ENCODE measurements at regions not wholly inside any gene's neighbourhood (a gene's known extent, or its start where the extent isn't known, plus 50 kb on each side); places are given as distances from the start of the nearest gene placed in this dataset.

DNA sequence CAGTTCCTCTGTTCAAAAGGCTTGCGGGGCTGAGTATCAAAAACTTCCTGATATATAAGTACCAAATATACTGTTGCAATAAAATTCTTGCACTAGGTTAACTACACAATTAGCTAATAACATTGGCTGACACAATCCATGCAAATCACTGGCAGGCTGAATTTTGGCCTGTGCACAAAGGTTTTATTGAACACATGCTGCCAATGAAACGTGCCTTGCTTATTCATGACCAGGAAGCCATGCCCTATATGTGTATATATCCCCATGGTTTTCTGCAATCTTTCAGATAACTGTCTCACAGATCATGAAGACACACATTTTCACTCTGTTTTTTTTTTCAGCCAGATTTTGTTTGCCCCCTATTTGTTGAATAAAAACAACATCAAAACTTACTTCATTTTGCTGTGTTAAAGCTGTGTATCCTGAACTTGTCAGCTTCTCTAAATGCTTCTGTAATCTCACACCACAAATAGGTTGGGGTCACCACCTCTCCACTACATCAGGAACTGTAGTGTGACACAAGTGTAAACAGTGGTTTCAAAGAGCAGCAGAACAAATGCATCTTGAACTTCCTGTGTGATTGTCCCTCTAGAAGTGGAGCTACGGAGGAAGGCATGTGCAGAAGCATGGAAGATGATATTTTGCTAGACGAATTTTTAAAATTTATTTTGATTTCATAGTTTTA, 920.7 kb upstream of the NR2F2 start:
- Mint-ChIP-seq H3K27ac (no peak overlapping the region), H3K27me3 (peaks cover 2 to 38% (median 4%) of the 10 kb centered on the region in 5 donors), H3K4me3 (no peak overlapping the region), H3K36me3 (no peaks in the 10 kb centered on the region), H3K4me1 (peaks cover 0 to 5% (median 2%) of the 10 kb centered on the region in 4 donors), H3K9me3 (no peaks in the 10 kb centered on the region)
- POLR2A ChIA-PET, result no interaction called here
- no peak for ATAC-seq
- peak in 1 of 10 donors; percentile 3 for DNase-seq

DNA sequence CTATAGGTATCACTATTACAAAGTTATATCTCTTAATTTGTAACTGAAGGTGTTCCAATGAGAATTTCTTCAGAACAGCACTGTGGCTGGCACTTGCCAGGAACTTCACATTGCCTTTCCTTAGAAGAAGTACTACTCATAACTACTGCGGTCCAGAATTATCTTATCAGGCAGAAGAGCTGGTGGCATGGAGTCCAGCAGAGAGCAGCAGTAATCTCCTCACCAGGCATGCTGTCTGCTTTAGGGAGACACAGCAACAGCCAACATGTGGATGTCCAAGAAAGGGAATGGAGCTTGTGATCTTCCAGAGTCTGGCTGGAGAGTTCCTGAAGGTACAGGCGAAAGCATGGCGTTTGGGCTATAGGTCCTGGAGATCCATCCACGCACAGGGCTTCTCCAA, 919.7 kb upstream of the NR2F2 start:
- POLR2A ChIA-PET, result no interaction called here
- no peak for ATAC-seq
- no peak for DNase-seq
- Mint-ChIP-seq H3K36me3 (no peaks in the 10 kb centered on the region), H3K9me3 (no peaks in the 10 kb centered on the region), H3K27ac (no peak overlapping the region), H3K4me1 (peaks cover 0 to 5% (median 2%) of the 10 kb centered on the region in 4 donors), H3K4me3 (no peak overlapping the region), H3K27me3 (peaks cover 0 to 38% (median 4%) of the 10 kb centered on the region in 5 donors)

DNA sequence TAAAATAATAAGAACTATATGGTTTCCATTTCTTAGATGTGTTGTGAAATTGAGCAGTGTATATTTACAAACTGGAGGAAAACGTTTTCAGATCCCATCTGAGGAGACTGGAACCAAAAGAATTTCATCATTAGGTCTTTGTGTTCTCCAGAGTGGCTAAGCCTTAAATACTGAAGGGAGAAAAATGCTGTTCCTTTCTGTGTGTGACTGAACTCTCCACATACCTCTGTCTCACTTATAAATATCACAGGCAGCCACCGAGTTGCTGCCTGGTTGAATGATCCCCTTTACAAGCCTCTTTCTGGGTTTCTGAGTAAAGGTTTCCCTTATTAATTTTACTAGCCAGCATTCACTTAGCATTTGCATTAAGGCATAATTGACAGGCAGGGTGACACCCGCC, 913.9 kb upstream of the NR2F2 start:
- Mint-ChIP-seq H3K36me3 (peaks cover 0 to 9% (median 7%) of the 10 kb centered on the region in 3 donors), H3K27ac (no peak overlapping the region), H3K4me1 (no peaks in the 10 kb centered on the region), H3K9me3 (peaks cover 0 to 18% (median 6%) of the 10 kb centered on the region in 9 donors), H3K4me3 (no peak overlapping the region), H3K27me3 (peaks cover 2 to 46% (median 7%) of the 10 kb centered on the region in 5 donors)
- ATAC-seq, result no peak
- POLR2A ChIA-PET, result no interaction called here
- no peak for DNase-seq

DNA sequence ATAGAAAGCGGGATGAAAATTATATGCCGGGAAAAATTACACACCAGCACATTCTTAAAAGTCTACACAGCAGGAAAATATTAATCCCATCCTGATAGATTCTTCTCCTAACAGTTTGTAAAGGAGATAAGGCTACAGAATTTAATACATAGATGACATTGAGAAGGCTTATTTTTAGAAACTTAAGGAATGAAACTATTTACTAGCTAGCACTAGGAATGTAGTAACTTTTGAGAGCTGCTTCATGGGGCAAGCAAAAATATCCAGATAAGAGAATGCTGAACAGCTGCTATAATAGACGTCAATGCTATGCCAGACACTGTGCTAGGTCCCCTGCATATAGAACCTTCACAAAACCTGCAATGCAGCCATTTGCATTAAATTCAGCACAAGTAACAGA, 912.7 kb upstream of the NR2F2 start:
- Mint-ChIP-seq H3K9me3 (peaks cover 0 to 29% (median 14%) of the 10 kb centered on the region in 9 donors), H3K4me3 (no peak overlapping the region), H3K27me3 (peaks cover 2 to 50% (median 10%) of the 10 kb centered on the region in 5 donors), H3K27ac (no peak overlapping the region), H3K4me1 (no peaks in the 10 kb centered on the region), H3K36me3 (peaks cover 0 to 17% (median 11%) of the 10 kb centered on the region in 3 donors)
- POLR2A ChIA-PET, result no interaction called here
- DNase-seq, result no peak
- no peak for ATAC-seq

DNA sequence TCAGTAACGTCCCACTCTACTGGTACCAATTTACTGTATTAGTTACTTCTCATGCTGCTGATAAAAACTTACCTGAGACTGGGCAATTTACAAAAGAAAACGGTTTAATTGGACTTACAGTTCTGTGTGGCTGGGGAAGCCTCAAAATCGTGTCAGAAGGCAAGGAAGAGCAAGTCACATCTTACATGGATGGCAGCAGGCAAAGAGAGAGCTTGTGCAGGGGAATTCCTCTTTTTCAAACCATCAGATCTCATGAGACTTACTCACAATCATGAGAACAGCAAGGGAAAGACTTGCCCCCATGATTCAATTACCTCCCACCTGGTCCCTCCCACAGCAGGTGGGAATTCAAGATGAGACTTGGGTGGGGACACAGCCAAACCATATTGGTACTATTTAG, 908.2 kb upstream of the NR2F2 start:
- peaks cover 6 to 58% (median 25%) of the 10 kb centered on the region in 9 donors for H3K9me3 Mint-ChIP-seq
- peaks cover 0 to 32% (median 7%) of the 10 kb centered on the region in 5 donors for H3K27me3 Mint-ChIP-seq
- no peak overlapping the region for H3K4me3 Mint-ChIP-seq
- POLR2A ChIA-PET, result no interaction called here
- ATAC-seq, result no peak
- peaks cover 0 to 31% (median 14%) of the 10 kb centered on the region in 3 donors for H3K36me3 Mint-ChIP-seq
- no peaks in the 10 kb centered on the region for H3K4me1 Mint-ChIP-seq
- H3K27ac Mint-ChIP-seq, result no peak overlapping the region
- no peak for DNase-seq

DNA sequence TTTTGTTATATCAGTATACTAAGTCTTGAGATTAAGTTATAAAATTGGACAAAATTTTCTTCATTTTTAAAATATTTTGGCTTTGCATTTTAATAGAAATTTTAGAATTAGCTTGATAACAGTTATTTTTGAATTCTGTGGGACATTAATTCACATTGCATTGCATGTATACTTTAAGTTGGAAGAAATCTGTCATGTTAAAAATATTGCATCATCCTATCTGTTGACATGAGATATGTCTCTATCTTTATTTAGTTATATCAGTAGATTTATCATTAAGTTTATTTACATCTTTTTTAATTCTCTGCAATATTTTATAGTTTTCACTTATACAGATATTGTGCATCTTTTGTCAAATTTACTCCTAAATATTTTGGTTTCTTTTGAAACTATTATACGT, 904.6 kb upstream of the NR2F2 start:
- ATAC-seq (no peak), DNase-seq (no peak)
- peaks cover 0 to 14% (median 2%) of the 10 kb centered on the region in 5 donors for H3K27me3 Mint-ChIP-seq
- POLR2A ChIA-PET, result no interaction called here
- no peak overlapping the region for H3K27ac Mint-ChIP-seq
- peaks cover 0 to 6% (median 2%) of the 10 kb centered on the region in 4 donors for H3K4me1 Mint-ChIP-seq
- peaks cover 0 to 28% (median 11%) of the 10 kb centered on the region in 3 donors for H3K36me3 Mint-ChIP-seq
- H3K9me3 Mint-ChIP-seq, result peaks cover 10 to 53% (median 22%) of the 10 kb centered on the region in 9 donors
- no peak overlapping the region for H3K4me3 Mint-ChIP-seq

DNA sequence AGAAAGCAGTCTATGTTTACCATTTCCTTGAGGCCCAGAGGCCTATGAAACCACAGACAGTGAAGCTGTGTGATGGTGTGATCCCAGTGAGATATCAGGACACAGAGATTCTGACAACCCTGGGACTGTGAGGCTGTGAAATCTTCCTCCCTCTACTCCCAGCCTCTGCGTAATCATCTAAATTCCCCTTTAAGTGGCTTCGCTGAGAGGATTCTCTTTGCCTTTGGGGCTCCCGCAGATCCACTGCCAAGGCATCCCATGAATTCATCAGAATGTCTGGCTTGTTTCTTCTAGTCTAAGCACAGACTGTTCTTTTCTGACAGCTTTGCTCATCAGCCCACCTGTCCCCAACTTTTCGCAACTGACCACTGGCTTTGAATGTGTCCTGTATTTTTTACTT, 901.2 kb upstream of the NR2F2 start:
- Mint-ChIP-seq H3K36me3 (peaks cover 0 to 7% (median 3%) of the 10 kb centered on the region in 3 donors), H3K4me3 (no peak overlapping the region), H3K9me3 (peaks cover 4 to 22% (median 7%) of the 10 kb centered on the region in 9 donors), H3K4me1 (peaks cover 0 to 6% (median 2%) of the 10 kb centered on the region in 4 donors), H3K27ac (no peak overlapping the region), H3K27me3 (no peaks in the 10 kb centered on the region)
- DNase-seq (no peak), ATAC-seq (no peak)
- POLR2A ChIA-PET, result no interaction called here

DNA sequence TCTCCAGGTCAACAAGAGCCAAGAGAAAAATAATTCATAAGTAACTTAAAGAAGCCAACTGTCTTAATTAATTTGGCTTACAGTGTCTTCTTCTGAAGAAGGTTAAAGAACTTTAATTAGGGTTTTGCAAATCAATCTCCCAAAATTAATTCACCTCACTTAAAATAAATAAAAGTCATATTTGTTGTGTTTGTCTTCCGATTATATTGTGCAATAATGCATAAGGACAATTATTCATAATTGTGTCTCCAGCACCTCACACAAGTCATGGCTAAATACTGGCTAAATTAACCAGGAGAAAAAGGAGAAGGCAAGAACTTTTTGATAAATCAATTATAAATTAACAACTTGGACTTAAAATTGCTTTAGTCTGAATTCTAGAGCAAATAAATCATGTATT, 899.0 kb upstream of the NR2F2 start:
- Mint-ChIP-seq H3K27ac (no peak overlapping the region), H3K27me3 (peaks cover 0 to 8% (median 2%) of the 10 kb centered on the region in 5 donors), H3K4me1 (peaks cover 0 to 6% (median 2%) of the 10 kb centered on the region in 4 donors), H3K4me3 (no peak overlapping the region), H3K36me3 (peaks cover 0 to 7% (median 3%) of the 10 kb centered on the region in 3 donors), H3K9me3 (peaks cover 4 to 14% (median 7%) of the 10 kb centered on the region in 9 donors)
- POLR2A ChIA-PET, result no interaction called here
- no peak for ATAC-seq
- no peak for DNase-seq

DNA sequence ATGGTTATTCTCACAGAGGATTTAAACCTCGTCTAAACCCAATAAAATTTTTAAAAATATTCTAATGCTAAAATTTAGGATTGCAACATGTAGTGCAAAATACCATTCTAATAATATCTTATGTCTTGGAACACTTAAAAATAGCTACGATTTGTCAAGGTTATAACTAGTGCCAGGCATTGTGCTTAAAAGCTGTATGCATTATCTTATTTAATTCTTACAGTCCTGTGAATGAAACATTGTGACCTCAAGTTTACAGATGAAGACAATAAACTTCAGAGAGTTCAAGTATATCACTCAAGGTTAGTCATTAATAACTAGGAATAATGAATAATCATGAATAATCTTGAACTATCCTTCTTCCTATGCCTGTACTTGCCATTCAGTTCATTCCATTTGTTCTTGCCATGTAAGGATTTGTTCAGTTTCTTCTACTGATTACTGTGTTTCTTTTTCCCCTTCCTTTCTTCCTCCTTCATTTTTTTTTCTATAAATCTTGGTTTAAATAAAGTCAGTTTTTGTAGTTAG, 897.6 kb upstream of the NR2F2 start:
- Mint-ChIP-seq H3K36me3 (no peaks in the 10 kb centered on the region), H3K27me3 (peaks cover 0 to 13% (median 5%) of the 10 kb centered on the region in 5 donors), H3K9me3 (peaks cover 0 to 5% (median 0%) of the 10 kb centered on the region in 9 donors), H3K27ac (no peak overlapping the region), H3K4me1 (peaks cover 0 to 6% (median 3%) of the 10 kb centered on the region in 4 donors), H3K4me3 (no peak overlapping the region)
- ATAC-seq (no peak), DNase-seq (no peak)
- POLR2A ChIA-PET, result no interaction called here

DNA sequence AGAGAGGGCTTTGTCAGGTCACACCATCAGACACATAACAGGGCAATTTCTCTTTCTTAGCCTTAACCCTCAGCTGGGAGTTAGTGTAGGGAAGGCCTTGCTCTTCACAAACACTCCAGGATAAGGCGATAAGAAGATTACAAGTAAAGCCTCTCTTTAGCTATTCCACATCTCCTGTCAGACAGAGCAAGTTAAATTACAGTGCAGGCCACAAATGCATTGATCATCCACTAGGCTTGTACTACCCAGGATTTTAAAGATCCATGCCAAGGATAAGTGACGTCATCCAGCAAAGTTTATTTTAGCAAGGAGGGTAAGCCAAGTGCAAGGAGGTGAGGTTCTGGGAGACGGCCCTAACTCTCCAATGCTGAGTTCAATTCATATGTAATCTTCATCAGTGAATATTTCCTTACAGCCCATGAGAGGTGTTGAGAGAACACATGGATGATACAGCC, 890.6 kb upstream of the NR2F2 start:
- Mint-ChIP-seq H3K4me1 (peaks cover 3 to 15% (median 6%) of the 10 kb centered on the region in 4 donors), H3K36me3 (peaks cover 0 to 2% (median 0%) of the 10 kb centered on the region in 3 donors), H3K4me3 (no peak overlapping the region), H3K27ac (no peak overlapping the region), H3K27me3 (peaks cover 0 to 21% (median 5%) of the 10 kb centered on the region in 5 donors), H3K9me3 (no peaks in the 10 kb centered on the region)
- ATAC-seq, result no peak
- no peak for DNase-seq
- POLR2A ChIA-PET, result no interaction called here

DNA sequence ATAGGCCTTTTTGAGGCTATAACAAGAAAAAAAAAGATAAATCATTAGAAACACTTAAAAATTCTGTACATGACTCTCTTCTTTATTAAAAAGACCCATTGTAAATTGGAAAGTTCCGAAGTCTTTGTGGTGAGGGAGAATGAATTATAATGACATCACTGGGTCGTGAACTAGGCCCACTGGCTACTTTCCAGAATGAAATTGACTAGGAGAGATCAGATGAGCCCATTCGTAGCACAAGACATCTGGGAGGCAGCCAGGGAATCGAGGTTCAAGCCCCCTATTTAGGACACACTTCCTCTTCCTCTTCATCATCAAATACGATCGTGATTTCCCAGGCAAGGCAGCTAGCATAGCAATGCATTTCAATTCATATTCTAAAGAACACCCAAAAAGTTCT, 889.8 kb upstream of the NR2F2 start:
- Mint-ChIP-seq H3K9me3 (no peaks in the 10 kb centered on the region), H3K36me3 (peaks cover 0 to 2% (median 0%) of the 10 kb centered on the region in 3 donors), H3K4me3 (no peak overlapping the region), H3K27me3 (peaks cover 0 to 21% (median 5%) of the 10 kb centered on the region in 5 donors), H3K27ac (no peak overlapping the region), H3K4me1 (peaks cover 4 to 22% (median 10%) of the 10 kb centered on the region in 4 donors)
- DNase-seq (no peak), ATAC-seq (no peak)
- POLR2A ChIA-PET, result no interaction called here

DNA sequence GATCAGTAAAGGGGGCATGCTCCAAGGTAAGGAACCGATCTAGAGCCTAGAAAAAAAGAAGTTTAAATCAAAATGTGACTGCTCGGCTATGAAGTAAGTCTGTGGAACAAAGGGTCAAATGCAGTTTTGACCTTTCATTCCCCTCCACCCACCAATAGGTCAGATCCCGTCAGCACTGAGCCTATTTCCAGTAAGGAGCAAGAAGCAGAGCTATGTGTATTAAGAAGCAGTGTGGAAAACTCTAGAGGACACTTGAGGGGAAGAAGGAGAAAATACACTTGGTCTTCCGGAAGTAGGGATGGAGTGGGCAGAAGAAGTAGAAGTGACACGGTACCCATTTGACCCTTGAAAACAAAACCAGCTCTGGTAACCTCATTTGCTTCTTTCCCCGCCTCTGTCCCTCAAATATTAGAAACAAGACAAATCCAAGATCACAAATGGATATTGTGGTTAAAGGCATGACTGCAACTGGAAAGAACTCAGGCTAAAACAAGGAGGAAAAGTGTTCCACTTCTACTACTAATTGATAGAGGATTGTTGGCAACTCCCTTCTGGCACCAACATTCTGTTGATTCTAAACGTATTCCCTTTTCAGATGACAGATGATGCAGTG, 888.3 kb upstream of the NR2F2 start:
- H3K27ac Mint-ChIP-seq, result no peak overlapping the region
- POLR2A ChIA-PET, result no interaction called here
- DNase-seq (no peak), ATAC-seq (no peak)
- H3K4me1 Mint-ChIP-seq, result peaks cover 13 to 35% (median 20%) of the 10 kb centered on the region in 4 donors
- H3K27me3 Mint-ChIP-seq, result peaks cover 0 to 11% (median 3%) of the 10 kb centered on the region in 5 donors
- H3K4me3 Mint-ChIP-seq, result no peak overlapping the region
- peaks cover 0 to 5% (median 0%) of the 10 kb centered on the region in 9 donors for H3K9me3 Mint-ChIP-seq
- peaks cover 0 to 2% (median 0%) of the 10 kb centered on the region in 3 donors for H3K36me3 Mint-ChIP-seq

DNA sequence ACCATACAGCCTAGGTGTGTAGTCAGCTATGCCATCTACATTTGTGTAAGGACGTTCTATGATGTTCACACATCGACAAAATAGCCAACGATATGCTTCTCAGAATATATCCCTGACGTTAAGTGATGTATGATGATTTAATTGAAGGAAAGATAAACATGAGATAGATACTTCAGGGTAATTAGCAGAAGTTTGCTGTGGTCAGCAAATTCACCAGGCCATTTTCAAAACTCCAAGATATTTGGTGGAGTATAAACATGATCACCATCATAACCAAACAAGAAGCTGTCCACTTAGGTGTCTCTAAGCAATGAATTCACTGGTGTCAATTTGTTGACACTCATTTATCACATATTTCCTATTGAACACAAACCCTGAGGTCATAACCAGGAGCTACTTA, 885.6 kb upstream of the NR2F2 start:
- H3K4me3 Mint-ChIP-seq, result no peak overlapping the region
- peaks cover 19 to 49% (median 30%) of the 10 kb centered on the region in 4 donors for H3K4me1 Mint-ChIP-seq
- H3K27ac Mint-ChIP-seq, result no peak overlapping the region
- peaks cover 0 to 2% (median 0%) of the 10 kb centered on the region in 3 donors for H3K36me3 Mint-ChIP-seq
- DNase-seq (no peak), ATAC-seq (no peak)
- POLR2A ChIA-PET, result no interaction called here
- peaks cover 0 to 18% (median 6%) of the 10 kb centered on the region in 5 donors for H3K27me3 Mint-ChIP-seq
- H3K9me3 Mint-ChIP-seq, result peaks cover 0 to 5% (median 0%) of the 10 kb centered on the region in 9 donors
